ENCODE measurements at regions not wholly inside any gene's neighbourhood (a gene's known extent, or its start where the extent isn't known, plus 50 kb on each side); places are given as distances from the start of the nearest gene placed in this dataset.

GRCh38 chr3:76566904-76567303 lies 473.0 kb upstream of the ROBO2 start:
- Histone ChIP-seq H4K20me1 (replicated peaks; ENCODE audit: control insufficient read depth, insufficient read depth, low read length) (no peaks in the 10 kb centered on the region), H3K4me2 (ENCODE audit: insufficient read depth, low read length) (no peak overlapping the region), H3K9me1 (ENCODE audit: control insufficient read depth, insufficient read depth, low read length) (no peaks in the 10 kb centered on the region), H3K9me3 (replicated peaks; ENCODE audit: control insufficient read depth, insufficient read depth, low read depth, low read length) (no peaks in the 10 kb centered on the region), H3K4me3 (no peak overlapping the region), H3K27me3 (ENCODE audit: control insufficient read depth in 2 of 2, insufficient read depth in 2 of 2, low read length in 2 of 2) (no peaks in the 10 kb centered on the region), H3K36me3 (ENCODE audit: control insufficient read depth, insufficient read depth, low read length) (no peaks in the 10 kb centered on the region), H3K9ac (ENCODE audit: insufficient read depth in 1 of 2, low read depth in 2 of 2, low read length in 2 of 2) (no peak overlapping the region), H3K4me1 (replicated peaks in 1 of 2; ENCODE audit: control insufficient read depth in 2 of 2, insufficient read depth in 2 of 2, low read length in 2 of 2) (no peaks in the 10 kb centered on the region), H2AFZ (ENCODE audit: low read depth, low read length) (no peak overlapping the region), H3K27ac (ENCODE audit: extremely low read depth, low read depth, low read length) (no peak overlapping the region), H3K79me2 (ENCODE audit: control insufficient read depth, insufficient read depth, low read length) (no peaks in the 10 kb centered on the region)
- CTCF ChIA-PET (ENCODE audit: low intra/inter-chr PET ratio) = no interaction called here
- intact Hi-C loops (cut with micrococcal nuclease) = no loop called here
- FAIRE-seq = no peak
- POLR2A ChIA-PET = no interaction called here
- TF ChIP-seq TBP (optimal IDR thresholded peaks at IDR 0.05; ENCODE audit: low read depth, low read length) = no peak
- no peak for TF ChIP-seq HNRNPL (IDR thresholded peaks at IDR 0.05; ENCODE audit: low read depth, low read length)
- no peak for TF ChIP-seq MNT (conservative IDR thresholded peaks at IDR 0.05)
- no peak for DNase-seq (ENCODE audit: extremely low read depth in 1 of 4, low spot score in 3 of 4)
- BruUV-seq (replicated peaks) = no TSS peak
- in situ Hi-C loops (cut with MboI) = no loop called here
- no peak for ATAC-seq
- WGBS (ENCODE audit: insufficient coverage, low coverage, missing lambda C conversion rate) = 0% methylated on average over 4 of the region's 4 CpGs

- no peaks in the 10 kb centered on the region for H3K9me1 ChIP-seq (ENCODE audit: control insufficient read depth, insufficient read depth, low read length)
- H3K9me3 ChIP-seq (replicated peaks; ENCODE audit: control insufficient read depth, insufficient read depth, low read depth, low read length) = no peaks in the 10 kb centered on the region
- H4K20me1 ChIP-seq (replicated peaks; ENCODE audit: control insufficient read depth, insufficient read depth, low read length) = no peaks in the 10 kb centered on the region
- H2AFZ ChIP-seq (ENCODE audit: low read depth, low read length) = no peak overlapping the region
- FAIRE-seq (no peak), ATAC-seq (no peak), DNase-seq (ENCODE audit: extremely low read depth in 1 of 4, low spot score in 3 of 4) (peak in 3 of 4 experiments; percentile 0 to 3 (median 1))
- no peak overlapping the region for H3K4me2 ChIP-seq (ENCODE audit: insufficient read depth, low read length)
- POLR2A ChIA-PET = interaction anchor here (0.6 kb wide), 1 partner anchor 19 kb away, joined by 3 read pairs; no protein-coding TSS in a partner anchor
- H3K36me3 ChIP-seq (ENCODE audit: control insufficient read depth, insufficient read depth, low read length) = no peaks in the 10 kb centered on the region
- H3K27me3 ChIP-seq (ENCODE audit: control insufficient read depth in 2 of 2, insufficient read depth in 2 of 2, low read length in 2 of 2) = no peaks in the 10 kb centered on the region
- no peaks in the 10 kb centered on the region for H3K79me2 ChIP-seq (ENCODE audit: control insufficient read depth, insufficient read depth, low read length)
- CTCF ChIA-PET (ENCODE audit: low intra/inter-chr PET ratio) = no interaction called here
- no peak overlapping the region for H3K9ac ChIP-seq (ENCODE audit: insufficient read depth in 1 of 2, low read depth in 2 of 2, low read length in 2 of 2)
- H3K27ac ChIP-seq (ENCODE audit: extremely low read depth, low read depth, low read length) = no peak overlapping the region
- in situ Hi-C loops (cut with MboI) = no loop called here
- H3K4me3 ChIP-seq = no peak overlapping the region
- intact Hi-C loops (cut with micrococcal nuclease) = no loop called here
- H3K4me1 ChIP-seq (replicated peaks in 1 of 2; ENCODE audit: control insufficient read depth in 2 of 2, insufficient read depth in 2 of 2, low read length in 2 of 2) = no peaks in the 10 kb centered on the region
- BruUV-seq (replicated peaks) = no TSS peak
- no peak for TF ChIP-seq MAFF (IDR thresholded peaks at IDR 0.05; ENCODE audit: low read length)
- no peak for TF ChIP-seq ETS1 (conservative IDR thresholded peaks at IDR 0.05; ENCODE audit: control insufficient read depth, low read depth, low read length)
- no peak for TF ChIP-seq MXI1 (IDR thresholded peaks at IDR 0.05; ENCODE audit: low read depth, low read length)
- no peak for TF ChIP-seq HDAC3 (IDR thresholded peaks at IDR 0.05; ENCODE audit: borderline replicate concordance, partially characterized antibody)
- peak in 1 of 2 experiments; percentile 23; a peak in 1 of 4 replicates for TF ChIP-seq RAD21 (CRISPR knock-in tag; conservative IDR thresholded peaks at IDR 0.05 in 1 of 2, IDR thresholded peaks at IDR 0.05 in 1 of 2)
- TF ChIP-seq CTCF (IDR thresholded peaks at IDR 0.05 in 2 of 3, conservative IDR thresholded peaks at IDR 0.05 in 1 of 3; ENCODE audit: insufficient read depth in 2 of 3, low read depth in 1 of 3, low read length in 3 of 3) = peak in 1 of 3 experiments; percentile 39; a peak in 1 of 6 replicates
- WGBS (ENCODE audit: insufficient coverage, low coverage, missing lambda C conversion rate) = 0% methylated on average over 3 of the region's 3 CpGs
Observed at GRCh38 chr3:76570436-76571057, 469.4 kb upstream of the ROBO2 start.

Measured in K562 (cell line).